ENCODE measurements at regions not wholly inside any gene's neighbourhood (a gene's known extent, or its start where the extent isn't known, plus 50 kb on each side); places are given as distances from the start of the nearest gene placed in this dataset.

GRCh38 chr5:74459984-74460383, 180.5 kb downstream of the ENC1 start:
- TF ChIP-seq EZH2phosphoT487 (IDR thresholded peaks at IDR 0.05): no peak
- TF ChIP-seq, protein P1, sequence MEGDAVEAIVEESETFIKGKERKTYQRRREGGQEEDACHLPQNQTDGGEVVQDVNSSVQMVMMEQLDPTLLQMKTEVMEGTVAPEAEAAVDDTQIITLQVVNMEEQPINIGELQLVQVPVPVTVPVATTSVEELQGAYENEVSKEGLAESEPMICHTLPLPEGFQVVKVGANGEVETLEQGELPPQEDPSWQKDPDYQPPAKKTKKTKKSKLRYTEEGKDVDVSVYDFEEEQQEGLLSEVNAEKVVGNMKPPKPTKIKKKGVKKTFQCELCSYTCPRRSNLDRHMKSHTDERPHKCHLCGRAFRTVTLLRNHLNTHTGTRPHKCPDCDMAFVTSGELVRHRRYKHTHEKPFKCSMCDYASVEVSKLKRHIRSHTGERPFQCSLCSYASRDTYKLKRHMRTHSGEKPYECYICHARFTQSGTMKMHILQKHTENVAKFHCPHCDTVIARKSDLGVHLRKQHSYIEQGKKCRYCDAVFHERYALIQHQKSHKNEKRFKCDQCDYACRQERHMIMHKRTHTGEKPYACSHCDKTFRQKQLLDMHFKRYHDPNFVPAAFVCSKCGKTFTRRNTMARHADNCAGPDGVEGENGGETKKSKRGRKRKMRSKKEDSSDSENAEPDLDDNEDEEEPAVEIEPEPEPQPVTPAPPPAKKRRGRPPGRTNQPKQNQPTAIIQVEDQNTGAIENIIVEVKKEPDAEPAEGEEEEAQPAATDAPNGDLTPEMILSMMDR (IDR thresholded peaks at IDR 0.05): no peak
